NCI-H774 (cell line): ENCODE measurements at regions not wholly inside any gene's neighbourhood (a gene's known extent, or its start where the extent isn't known, plus 50 kb on each side); places are given as distances from the start of the nearest gene placed in this dataset.

ENCODE experiments used
- DNase-seq: peaks from one replicate; lab custom pipeline; 2025; lab: John Stamatoyannopoulos, UW

DNA sequence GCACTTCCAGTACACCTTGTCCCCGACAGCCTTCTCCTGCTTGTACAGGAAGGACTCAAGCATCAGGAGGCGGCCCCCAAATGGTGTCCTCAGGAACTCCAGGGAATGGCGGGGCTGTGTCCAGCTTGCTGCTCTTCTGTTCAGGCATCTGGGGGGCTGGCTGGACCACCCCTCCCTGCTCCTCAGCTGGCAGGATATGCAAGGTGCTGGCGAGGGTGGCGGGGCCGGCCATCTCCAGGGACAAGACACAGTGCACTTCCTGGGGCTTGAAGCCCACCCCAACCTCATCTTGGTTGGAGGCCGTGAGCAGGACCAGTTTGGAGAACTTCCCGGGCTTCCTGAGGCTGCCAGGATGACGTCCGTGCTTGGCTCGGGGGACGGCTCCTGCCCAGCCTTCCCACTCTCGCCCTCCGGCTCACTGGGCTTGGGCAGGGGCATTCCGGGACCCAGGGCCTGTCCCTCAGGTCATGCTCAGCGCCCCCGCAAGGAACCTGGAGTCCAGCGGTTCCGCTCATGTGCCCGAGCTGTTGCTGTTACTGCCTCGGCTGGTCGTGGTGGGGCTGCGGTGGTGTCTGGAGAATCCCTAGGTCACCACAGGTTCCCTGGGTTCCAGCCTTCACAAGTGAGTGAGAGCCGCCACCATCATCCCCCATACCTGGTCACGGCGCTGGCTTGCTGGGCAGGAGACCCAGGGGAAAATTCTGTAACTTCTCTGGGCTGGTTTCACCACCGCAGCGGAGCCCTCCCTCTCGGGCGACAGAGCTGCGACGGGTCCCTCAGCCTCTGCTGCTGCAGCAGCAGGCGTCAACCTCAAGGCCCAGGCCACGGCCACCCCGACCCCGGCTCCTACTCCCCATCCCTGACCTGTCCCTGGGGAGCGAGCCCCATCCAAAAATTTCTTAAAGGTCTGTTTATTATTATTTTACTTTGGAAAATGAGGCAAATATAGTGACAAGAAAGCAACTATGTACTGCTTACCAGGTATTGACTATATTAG lies 82.8 kb upstream of the FXR1 start:
- no peak for DNase-seq

DNA sequence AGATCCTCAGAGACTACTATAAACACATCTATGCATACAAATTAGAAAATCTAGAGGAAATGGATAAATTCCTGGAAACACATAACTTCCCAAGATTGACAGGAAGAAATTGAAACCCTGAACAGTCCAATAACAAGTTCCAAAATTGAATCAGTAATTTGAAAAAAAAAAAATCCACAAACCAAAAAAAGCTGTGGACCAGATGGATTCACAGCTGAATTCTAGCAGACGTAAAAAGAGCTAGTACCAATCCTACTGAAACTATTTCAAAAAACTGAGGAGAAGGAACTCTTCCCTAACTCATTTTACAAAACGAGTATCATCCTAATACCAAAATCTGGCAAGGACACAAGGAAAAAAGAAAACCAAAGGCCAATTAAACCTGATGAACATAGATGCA lies 77.0 kb upstream of the FXR1 start:
- no peak for DNase-seq

GRCh38 chr3:180836766-180837165 lies 75.7 kb upstream of the FXR1 start:
- DNase-seq, result no peak

GRCh38 chr3:180854887-180855286 lies 57.6 kb upstream of the FXR1 start:
- no peak for DNase-seq

- no peak for DNase-seq
Observed at GRCh38 chr3:180855364-180855763, 57.1 kb upstream of the FXR1 start.

GRCh38 chr3:180855956-180856355 lies 56.5 kb upstream of the FXR1 start:
- no peak for DNase-seq

- no peak for DNase-seq
Observed at GRCh38 chr3:180860180-180860858, 52.2 kb upstream of the FXR1 start.
